DMS53 (cell line): ENCODE measurements at regions not wholly inside any gene's neighbourhood (a gene's known extent, or its start where the extent isn't known, plus 50 kb on each side); places are given as distances from the start of the nearest gene placed in this dataset.

ENCODE experiments used
- DNase-seq: peaks from one replicate; lab custom pipeline; 2025; lab: John Stamatoyannopoulos, UW

GRCh38 chr12:43294916-43295315 lies 257.1 kb downstream of the ADAMTS20 start:
- DNase-seq, result no peak

DNA sequence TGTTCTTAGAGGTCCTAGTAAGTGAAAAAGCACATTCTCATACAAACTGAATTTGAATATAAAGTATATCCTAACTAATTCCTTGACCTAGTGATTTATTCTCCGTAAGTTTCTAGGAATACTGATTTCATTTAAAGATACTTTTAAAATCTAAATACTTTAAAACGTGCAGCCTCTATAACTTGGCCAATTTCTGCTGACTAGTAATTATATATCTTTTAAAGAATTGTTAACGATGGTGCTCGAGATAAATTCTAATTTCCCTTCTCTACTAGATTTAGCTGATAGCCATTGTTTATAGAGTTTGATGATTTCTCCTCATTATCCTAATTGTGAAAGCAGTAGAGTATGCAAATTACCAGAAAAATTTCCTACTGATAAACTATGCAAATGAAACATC lies 257.9 kb downstream of the ADAMTS20 start:
- no peak for DNase-seq

- DNase-seq, result no peak
Observed at GRCh38 chr12:43293396-43293795, 258.6 kb downstream of the ADAMTS20 start.

DNA sequence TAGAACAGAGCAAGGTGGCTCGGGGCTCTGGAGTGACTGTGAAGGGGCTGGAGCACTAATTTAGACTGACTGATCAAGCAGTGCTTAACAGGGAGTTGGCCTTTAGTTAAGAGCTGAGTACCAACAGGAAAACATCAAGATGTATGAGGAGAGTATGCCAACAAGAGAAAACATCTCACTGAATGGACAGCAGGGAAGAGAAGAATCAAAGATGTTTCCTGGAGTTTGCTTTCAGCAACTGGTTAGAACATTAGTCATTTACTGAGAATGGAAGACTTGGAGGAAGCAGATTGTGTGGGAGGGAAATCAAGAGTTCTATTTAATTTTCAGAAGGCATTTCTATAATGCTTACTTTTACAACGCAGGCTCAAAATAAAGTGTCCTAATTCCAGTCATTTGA lies 259.3 kb downstream of the ADAMTS20 start:
- DNase-seq, result no peak

DNA sequence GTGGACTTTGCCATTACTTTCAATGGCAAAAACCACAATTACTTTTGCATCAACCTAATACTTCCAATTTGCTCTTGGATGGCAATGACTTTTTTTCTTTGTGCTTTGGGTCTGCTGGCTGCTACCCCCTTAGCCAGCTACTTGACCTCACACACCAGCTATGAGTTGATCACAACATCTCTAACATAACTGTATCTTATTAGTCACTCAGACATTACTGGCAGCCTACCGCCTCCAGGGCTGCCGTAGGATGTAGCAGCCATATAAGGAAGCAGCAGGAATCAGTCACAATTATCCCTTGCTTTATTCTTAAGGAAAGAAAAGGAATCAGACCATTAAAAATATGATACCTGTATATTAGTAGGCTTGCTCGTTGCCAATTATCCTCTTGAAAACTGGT lies 260.5 kb downstream of the ADAMTS20 start:
- no peak for DNase-seq

DNA sequence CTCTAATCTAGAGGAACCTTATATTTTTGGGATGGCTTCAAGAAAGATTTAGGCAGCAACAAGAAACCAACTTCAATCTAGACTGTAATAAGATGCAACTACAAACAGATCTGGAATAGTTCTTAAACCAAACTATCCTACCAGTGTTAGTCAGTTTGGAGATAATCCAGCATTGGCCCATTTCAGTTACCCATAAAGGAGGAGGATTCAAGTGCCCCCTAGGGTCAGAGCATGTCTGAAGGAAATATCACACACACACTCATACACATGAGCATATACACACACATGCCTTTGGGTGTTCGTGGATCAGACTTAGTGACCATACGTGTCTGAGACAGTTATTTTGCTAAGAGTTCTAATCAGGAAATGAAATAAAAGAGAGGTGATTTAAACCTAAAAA lies 261.2 kb downstream of the ADAMTS20 start:
- DNase-seq, result no peak

GRCh38 chr12:43289426-43289801 lies 262.6 kb downstream of the ADAMTS20 start:
- no peak for DNase-seq

DNA sequence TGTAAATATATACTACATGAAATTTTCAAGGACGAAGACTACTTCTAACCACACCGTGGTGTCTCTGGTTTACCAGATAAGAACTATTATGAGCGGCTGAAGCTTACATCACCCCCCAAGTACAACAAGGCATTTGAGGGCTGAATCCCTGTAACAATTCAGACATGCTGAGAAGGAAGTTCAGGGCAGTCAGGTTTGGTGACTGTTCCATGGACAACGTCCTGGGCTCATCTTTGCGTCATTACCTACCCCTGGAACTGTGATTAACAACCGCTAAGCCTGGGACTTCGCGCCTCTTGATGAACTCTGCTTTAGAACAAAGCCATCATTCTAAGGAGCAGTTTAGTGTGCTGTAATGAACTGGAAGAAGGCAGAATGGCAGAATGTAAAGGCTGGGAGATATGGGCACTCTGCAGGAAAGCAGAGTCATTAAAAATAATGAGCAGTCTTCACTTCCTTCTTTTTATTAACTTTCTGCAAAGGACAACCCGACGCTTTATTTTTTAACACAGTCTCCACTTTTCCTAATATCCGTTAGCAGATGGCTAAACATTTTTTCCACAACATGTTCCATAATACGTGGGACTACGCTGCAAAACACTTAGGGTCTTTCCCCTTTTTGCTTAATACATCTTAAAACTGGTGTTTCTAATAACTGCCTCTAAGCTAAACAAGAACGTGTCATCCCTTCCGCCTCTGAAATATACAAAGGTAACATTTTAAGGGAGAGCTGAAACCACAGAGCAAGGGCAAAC lies 263.2 kb downstream of the ADAMTS20 start:
- DNase-seq, result no peak

GRCh38 chr12:43287706-43288383 lies 264.2 kb downstream of the ADAMTS20 start:
- DNase-seq, result no peak

GRCh38 chr12:43286986-43287385 lies 265.0 kb downstream of the ADAMTS20 start:
- no peak for DNase-seq

GRCh38 chr12:43285159-43285598 lies 266.8 kb downstream of the ADAMTS20 start:
- DNase-seq, result no peak

DNA sequence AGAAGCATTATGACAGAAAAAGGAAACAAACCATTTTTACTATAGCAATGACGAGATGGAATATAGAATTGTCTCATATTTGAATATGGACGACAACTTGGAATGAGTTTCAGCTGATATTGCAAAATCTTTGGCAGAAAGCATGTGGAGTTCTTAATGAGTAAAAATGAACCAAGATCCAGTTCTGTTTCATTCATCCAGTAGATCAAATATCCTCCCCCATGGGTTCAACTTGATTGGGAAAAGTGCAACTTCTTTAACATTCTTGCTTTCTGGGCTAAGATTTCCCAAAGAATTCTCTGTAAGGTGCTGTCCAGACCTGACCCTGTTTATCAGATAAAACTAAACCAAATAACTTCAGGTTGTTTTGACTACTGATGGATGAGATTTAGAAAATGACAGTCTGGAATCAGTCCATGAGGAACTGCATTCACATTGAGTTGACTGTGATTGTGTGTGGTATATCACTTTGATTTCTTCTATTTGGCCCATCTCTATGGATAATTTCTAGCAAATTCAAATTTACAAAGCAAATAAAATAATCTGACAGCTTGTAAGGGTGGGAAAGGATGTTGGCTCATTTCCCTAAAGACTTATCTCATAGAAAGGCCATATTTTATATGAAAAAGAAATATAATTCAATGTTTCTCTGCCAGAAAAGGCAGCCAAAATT lies 267.4 kb downstream of the ADAMTS20 start:
- no peak for DNase-seq

GRCh38 chr12:43283206-43283605 lies 268.8 kb downstream of the ADAMTS20 start:
- no peak for DNase-seq

GRCh38 chr12:43282106-43282505 lies 269.9 kb downstream of the ADAMTS20 start:
- peak; percentile 73 for DNase-seq

- no peak for DNase-seq
Observed at GRCh38 chr12:43281563-43281962, 270.4 kb downstream of the ADAMTS20 start.

DNA sequence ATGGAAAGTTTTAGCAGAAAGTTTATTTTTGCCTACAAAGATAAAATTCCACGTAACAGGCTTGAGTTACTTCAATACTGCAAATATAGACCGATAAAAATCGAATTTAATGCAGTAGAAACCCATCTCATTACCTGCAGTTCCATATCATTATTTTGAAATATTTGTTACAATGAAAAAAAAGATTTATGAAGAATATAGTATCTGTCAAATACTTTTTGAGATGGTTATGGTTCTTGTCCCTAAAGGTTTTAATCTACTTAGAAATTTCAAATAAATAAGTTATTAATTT lies 273.5 kb downstream of the ADAMTS20 start:
- no peak for DNase-seq

- DNase-seq, result peak; percentile 79
Observed at GRCh38 chr12:43277651-43278540, 274.1 kb downstream of the ADAMTS20 start.

DNA sequence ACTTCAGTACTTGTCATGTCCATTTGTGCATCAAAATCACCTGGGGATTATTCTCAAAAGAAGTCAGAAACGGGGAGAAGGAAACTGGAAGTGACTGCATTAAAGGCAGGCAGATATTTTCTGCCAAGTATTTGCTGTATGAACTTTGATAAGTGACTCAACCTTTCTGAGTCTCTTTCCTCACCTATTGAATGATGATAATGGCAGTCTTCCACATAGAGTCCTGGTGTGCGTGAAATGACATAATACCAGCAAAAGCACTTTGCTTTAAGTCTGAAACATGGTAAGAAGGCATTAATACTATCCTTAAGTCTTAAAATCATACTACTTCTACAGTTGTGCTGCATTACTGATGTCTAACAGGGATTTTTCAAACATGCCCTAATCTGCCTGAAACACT lies 278.5 kb downstream of the ADAMTS20 start:
- DNase-seq, result no peak

- DNase-seq, result no peak
Observed at GRCh38 chr12:43271659-43272058, 280.3 kb downstream of the ADAMTS20 start.

DNA sequence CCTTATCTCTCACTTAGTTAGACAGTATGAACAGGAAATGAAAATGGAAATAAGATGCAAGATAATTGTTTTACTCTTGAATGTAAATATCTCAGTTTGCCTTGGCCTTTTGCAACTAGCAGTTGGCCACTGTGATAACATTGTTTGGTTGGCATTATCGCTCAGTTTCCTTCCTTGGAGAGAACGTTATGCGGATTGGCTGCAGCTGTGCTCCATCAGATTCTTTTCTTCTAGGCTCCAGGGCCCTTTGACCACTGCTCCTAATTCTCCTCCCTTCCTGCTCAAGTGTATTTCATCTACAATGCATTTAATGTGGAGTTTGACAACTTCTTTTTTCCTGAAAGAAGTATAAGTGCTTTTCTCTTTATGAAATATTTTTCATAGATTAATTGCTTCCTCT lies 284.2 kb downstream of the ADAMTS20 start:
- DNase-seq, result no peak

- DNase-seq, result no peak
Observed at GRCh38 chr12:43261701-43262100, 290.3 kb downstream of the ADAMTS20 start.

DNA sequence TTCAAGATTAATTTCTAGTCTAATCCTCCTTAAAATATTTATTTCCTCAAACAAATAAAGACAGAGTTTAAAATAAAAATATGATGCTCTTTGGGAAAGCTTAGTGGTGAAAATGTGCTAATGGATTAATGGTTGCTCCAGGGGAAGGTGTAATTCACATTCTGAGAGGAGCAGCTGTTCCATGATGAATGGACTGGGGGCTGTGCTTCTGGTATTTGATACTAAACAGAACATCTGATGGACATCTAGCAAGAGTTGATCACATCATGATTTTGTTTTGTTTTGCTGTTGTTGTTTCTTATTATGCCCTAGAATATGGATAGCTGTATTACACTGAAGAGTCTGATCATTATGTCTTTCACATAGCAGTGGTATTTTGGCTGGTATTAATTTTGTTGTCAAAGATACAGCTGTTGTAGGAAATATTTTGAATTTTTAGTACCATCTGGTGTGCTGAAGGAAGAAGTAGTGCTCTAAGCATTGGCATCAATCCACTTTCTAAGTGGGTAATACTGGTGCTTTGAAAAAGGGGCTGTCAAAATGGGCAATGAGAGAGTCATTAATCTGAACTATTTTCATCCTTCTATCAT lies 296.4 kb downstream of the ADAMTS20 start:
- no peak for DNase-seq
